Duodenal mucosa (tissue), 2 donors: ENCODE measurements at regions not wholly inside any gene's neighbourhood (a gene's known extent, or its start where the extent isn't known, plus 50 kb on each side); places are given as distances from the start of the nearest gene placed in this dataset.
"Not testable (repeated sequence)": the region's sequence is repeated elsewhere in the genome, so short reads cannot be mapped to it uniquely, and the experiment has no call there.

ENCODE experiments used
- H3K27ac ChIP-seq: one replicate; pipeline ENCODE4 v1.7.0; 2013; ENCODE audit warnings: low read depth, low read length
- H3K27me3 ChIP-seq, 2 donors: one replicate each; pipeline ENCODE4 v1.7.0; 2013; ENCODE audit warnings: low read length in 2 of 2, control low read depth in 1 of 2; ENCODE audit not compliant: insufficient read depth in 2 of 2, control insufficient read depth in 1 of 2
- H3K36me3 ChIP-seq, 2 donors: one replicate each; pipeline ENCODE4 v1.7.0; 2013; ENCODE audit warnings: low read length in 2 of 2, control low read depth in 1 of 2; ENCODE audit not compliant: insufficient read depth in 2 of 2, control insufficient read depth in 1 of 2
- H3K4me1 ChIP-seq, 2 donors: one replicate each; pipeline ENCODE4 v1.7.0; 2013; ENCODE audit warnings: low read length in 2 of 2, control low read depth in 1 of 2; ENCODE audit not compliant: insufficient read depth in 2 of 2, control insufficient read depth in 1 of 2
- H3K4me3 ChIP-seq, 2 donors: one replicate each; pipeline ENCODE4 v1.7.0; 2013; ENCODE audit warnings: low read length in 2 of 2, low read depth in 1 of 2
- H3K9ac ChIP-seq, 2 donors: one replicate each; pipeline ENCODE4 v1.7.0; 2013; ENCODE audit warnings: low read length in 2 of 2, low read depth in 1 of 2
- H3K9me3 ChIP-seq, 2 donors: one replicate each; pipeline ENCODE4 v1.7.0; 2013; ENCODE audit warnings: low read length in 2 of 2, control low read depth in 1 of 2; ENCODE audit not compliant: control insufficient read depth in 1 of 2

DNA sequence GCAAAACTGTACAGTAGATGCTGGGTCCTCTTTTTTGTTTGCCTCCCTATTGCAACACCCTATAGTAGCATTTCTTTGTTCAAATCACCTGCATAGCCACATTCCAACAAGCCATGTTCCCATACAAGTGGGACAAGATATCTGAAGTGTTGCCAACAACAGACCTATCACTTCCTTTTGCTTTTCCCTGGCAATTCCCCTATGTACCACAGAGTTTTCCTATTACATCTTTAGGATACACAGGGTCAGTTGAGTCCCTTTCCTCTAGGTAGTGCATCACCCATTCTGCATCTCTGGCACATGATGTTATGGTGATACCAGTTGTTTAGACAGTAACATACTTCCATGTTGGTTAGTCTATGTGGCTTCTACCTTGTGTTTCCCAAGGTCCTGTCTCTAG, 125.1 kb upstream of the FBXL7 start:
- H3K4me3 ChIP-seq = no peak overlapping the region
- H3K9me3 ChIP-seq = no peaks in the 10 kb centered on the region
- no peak overlapping the region for H3K9ac ChIP-seq
- no peak overlapping the region for H3K27ac ChIP-seq
- no peaks in the 10 kb centered on the region for H3K27me3 ChIP-seq
- H3K4me1 ChIP-seq = no peaks in the 10 kb centered on the region
- no peaks in the 10 kb centered on the region for H3K36me3 ChIP-seq

DNA sequence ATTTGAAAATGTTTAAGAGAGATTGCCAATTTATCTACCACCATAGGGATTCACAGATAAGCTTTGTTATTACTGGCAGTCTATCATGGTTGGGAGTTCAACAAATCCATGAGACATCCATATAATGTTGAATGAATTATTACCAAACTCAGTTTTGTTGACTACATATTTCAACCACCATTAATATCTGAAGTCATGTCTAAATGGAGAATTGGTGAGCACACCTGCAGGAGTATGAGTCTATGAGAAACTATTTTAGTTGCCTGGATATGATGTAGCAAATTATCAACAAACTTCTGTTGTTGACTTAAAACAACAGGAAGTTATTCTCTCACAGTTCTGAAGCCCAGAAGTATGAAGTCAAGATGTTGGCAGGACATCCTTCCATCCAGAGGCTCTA, 126.8 kb upstream of the FBXL7 start:
- no peaks in the 10 kb centered on the region for H3K27me3 ChIP-seq
- no peak overlapping the region for H3K27ac ChIP-seq
- H3K36me3 ChIP-seq = no peaks in the 10 kb centered on the region
- H3K9ac ChIP-seq = no peak overlapping the region
- no peak overlapping the region for H3K4me3 ChIP-seq
- H3K4me1 ChIP-seq = no peaks in the 10 kb centered on the region
- peaks cover 0 to 3% of the 10 kb centered on the region in 2 donors for H3K9me3 ChIP-seq

DNA sequence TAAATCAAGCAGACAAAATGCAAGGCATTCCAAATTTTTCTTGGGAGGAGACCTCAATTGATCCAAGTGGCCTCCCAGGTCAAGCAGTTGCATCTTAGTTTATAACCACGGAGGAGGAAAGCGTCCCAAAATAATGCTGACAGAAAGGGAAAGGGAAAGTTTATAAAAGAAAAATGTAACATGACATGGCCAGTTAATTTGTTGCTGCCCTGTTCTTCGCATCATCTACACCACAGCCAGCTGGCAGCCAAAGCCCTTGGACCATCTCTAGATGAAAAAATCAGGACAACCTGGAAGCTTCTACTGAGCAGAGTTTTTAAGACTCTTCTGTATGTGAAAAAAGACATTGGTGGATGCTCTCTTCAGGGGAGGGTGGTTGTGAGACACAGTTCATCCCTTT, 128.8 kb upstream of the FBXL7 start:
- H3K27ac ChIP-seq = no peak overlapping the region
- H3K36me3 ChIP-seq = no peaks in the 10 kb centered on the region
- no peaks in the 10 kb centered on the region for H3K27me3 ChIP-seq
- no peak overlapping the region for H3K4me3 ChIP-seq
- H3K4me1 ChIP-seq = no peaks in the 10 kb centered on the region
- no peak overlapping the region for H3K9ac ChIP-seq
- H3K9me3 ChIP-seq = peaks cover 0 to 4% of the 10 kb centered on the region in 2 donors

DNA sequence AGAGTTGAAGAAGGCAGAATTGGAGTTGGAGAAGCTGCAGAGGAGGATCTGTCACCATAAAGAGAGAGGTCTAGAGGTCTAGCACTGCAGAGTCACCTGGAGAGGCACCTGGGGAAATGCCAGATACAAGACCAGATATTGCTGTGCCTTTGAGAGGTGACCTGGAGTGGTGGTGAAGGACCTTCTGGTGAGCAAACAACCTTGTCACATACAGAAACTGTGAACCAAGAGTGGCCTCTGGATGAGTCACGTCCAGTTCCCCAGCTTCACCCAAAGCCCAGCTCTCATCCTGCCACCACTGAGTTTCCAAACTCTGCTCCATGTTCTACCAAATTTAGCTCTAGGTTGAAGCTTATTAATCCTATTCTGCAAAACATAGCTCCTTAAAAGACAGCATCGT, 131.1 kb upstream of the FBXL7 start:
- peaks cover 0 to 4% of the 10 kb centered on the region in 2 donors for H3K9me3 ChIP-seq
- no peaks in the 10 kb centered on the region for H3K4me1 ChIP-seq
- no peaks in the 10 kb centered on the region for H3K27me3 ChIP-seq
- no peak overlapping the region for H3K27ac ChIP-seq
- H3K36me3 ChIP-seq = no peaks in the 10 kb centered on the region
- H3K4me3 ChIP-seq = no peak overlapping the region
- no peak overlapping the region for H3K9ac ChIP-seq

DNA sequence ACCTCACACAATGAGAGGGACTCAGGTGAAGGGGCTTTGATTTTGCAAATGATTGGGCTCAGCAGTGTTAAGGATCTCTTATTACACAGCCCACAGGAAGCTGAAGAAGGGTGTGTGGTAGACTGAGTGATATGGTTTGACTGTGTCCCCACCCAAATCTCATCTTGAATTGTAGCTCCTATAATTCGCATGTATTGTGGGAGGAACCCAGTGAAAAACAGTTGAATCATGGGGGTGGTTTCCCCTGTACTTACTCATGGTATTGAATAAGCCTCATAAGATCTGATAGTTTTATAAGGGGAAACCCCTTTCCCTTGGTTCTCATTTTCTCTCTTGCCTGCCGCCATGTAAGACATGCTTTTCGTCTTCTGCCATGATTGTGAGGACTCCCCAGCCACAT, 132.5 kb upstream of the FBXL7 start:
- Histone ChIP-seq H3K36me3 (no peaks in the 10 kb centered on the region), H3K4me1 (no peaks in the 10 kb centered on the region), H3K27ac (no peak overlapping the region), H3K27me3 (no peaks in the 10 kb centered on the region), H3K4me3 (no peak overlapping the region), H3K9ac (no peak overlapping the region), H3K9me3 (peaks cover 0 to 4% of the 10 kb centered on the region in 2 donors)

DNA sequence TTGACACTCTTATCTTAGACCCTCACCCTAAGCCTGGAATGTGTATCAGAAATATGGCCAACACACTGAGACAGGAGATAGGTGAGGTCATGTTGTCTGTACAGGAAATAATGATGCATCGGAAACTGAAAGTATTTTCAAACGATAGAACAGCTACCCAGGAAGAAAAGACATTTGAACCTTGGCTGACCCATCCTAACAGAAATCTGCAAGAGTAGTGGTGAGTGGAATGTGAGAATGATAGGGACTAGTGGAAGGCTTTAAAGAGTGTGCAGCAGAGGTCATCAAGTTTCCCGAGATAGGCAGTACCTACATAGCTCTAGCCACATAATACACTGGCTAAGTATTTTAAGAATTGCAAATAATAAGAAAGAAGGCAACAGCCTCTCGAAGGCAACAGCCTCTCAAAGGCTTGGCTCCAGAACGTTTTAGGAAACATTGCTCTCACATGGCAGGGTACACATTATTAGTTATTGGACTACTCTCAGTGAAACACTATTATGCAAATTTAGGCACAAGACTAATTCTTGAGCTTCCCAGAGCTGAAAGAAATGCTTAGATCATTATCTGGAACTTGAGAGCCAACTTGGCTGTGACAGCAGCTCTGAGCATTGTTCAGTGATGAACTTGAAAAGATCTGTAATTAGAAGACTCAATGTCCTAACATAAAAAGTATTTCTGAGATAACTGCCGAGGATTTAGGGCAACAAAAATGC, 133.1 kb upstream of the FBXL7 start:
- Histone ChIP-seq H3K36me3 (no peaks in the 10 kb centered on the region), H3K9ac (no peak overlapping the region), H3K9me3 (peaks cover 0 to 4% of the 10 kb centered on the region in 2 donors), H3K4me3 (no peak overlapping the region), H3K27ac (no peak overlapping the region), H3K27me3 (no peaks in the 10 kb centered on the region), H3K4me1 (no peaks in the 10 kb centered on the region)

DNA sequence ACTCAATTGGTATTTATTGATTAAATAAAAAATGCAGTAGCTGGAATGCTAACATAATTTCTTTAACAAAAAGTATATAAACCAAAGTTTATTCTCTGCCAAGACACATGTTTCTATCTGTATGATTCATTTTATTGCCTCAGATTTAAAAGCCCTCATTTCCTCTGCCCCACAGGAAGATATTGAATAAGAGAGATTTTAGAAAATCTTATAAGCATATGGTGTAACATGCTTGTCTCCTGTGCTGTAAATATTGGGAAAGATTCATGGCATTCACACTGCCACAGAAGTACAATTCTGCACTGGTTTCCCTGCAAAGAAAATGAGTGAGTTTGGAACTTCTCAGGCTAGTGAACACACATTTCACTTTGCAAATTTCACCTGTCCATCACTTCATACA, 134.9 kb upstream of the FBXL7 start:
- Histone ChIP-seq H3K9ac (no peak overlapping the region), H3K9me3 (peaks cover 0 to 4% of the 10 kb centered on the region in 2 donors), H3K36me3 (no peaks in the 10 kb centered on the region), H3K27ac (no peak overlapping the region), H3K27me3 (no peaks in the 10 kb centered on the region), H3K4me3 (no peak overlapping the region), H3K4me1 (no peaks in the 10 kb centered on the region)

DNA sequence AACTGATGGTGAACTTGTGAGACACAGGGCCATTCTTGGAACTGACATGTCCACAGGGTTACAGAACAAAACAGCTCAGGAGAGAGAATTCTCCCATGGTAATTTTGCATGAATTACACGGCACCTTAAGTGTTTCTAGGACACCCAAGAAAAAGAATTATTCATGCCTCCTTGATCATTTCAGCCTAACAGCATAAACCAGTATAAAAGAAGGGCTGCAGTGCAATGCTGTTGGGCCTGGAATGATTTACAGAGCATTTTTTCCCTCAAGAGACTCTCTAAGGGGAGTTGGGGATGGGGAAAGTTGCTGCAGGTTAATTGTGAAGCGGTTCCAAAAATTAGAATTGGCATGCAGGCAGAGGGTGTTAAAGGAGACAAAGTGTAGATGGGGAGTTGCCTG, 136.4 kb upstream of the FBXL7 start:
- Histone ChIP-seq H3K27ac (no peak overlapping the region), H3K4me3 (no peak overlapping the region), H3K27me3 (no peaks in the 10 kb centered on the region), H3K9me3 (peaks cover 0 to 2% of the 10 kb centered on the region in 2 donors), H3K4me1 (no peaks in the 10 kb centered on the region), H3K9ac (no peak overlapping the region), H3K36me3 (no peaks in the 10 kb centered on the region)

DNA sequence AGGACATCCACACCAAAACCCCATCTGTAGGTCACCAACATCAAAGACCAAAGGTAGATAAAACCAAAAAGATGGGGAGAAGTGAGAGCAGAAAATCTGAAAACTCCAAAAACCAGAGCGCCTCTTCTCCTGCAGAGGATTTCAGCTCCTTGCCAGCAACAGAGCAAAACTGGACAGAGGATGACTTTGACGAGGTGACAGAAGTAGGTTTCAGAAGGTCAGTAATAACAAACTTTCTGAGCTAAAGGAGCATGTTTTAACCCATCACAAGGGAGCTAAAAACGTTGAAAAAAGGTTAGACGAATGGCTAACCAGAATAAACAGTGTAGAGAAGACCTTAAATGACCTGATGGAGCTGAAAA, 142.9 kb upstream of the FBXL7 start:
- H3K4me1 ChIP-seq, H3K27me3 ChIP-seq, H3K27ac ChIP-seq, H3K4me3 ChIP-seq, H3K9ac ChIP-seq, H3K36me3 ChIP-seq, H3K9me3 ChIP-seq: not testable (repeated sequence)

DNA sequence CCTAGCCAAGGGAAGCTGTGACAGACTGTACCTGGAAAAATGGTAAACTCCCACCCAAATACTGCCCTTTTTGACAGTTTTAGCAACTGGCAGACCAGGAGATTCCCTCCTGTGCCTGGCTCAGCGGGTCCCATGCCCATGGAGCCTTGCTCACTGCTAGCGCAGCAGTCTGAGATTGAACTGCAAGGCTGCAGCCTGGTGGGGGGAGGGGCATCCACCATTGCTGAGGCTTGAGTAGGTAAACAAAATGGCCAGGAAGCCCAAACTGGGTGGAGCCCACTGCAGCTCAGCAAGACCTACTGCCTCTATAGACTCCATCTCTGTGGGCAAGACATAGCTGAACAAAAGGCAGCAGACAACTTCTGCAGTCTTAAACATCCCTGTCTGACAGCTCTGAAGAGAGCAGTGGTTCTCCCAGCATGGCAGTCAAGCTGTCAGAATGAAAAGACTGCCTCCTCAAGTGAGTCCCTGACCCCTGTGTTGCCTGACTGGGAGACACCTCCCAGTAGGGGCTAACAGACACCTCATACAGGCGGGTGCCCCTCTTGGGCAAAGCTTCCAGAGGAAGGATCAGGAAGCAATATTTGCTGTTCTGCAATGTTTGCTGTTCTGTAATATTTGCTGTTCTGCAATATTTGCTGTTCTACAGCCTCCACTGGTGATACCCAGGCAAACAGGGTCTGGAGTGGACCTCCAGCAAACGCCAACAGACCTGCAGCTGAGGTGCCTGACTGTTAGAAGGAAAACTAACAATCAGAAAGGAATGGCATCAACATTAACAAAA, 143.5 kb upstream of the FBXL7 start:
- not testable (repeated sequence) for H3K4me1 ChIP-seq, H3K27me3 ChIP-seq, H3K4me3 ChIP-seq, H3K9me3 ChIP-seq, H3K9ac ChIP-seq, H3K36me3 ChIP-seq, H3K27ac ChIP-seq
